ENCODE measurements at regions not wholly inside any gene's neighbourhood (a gene's known extent, or its start where the extent isn't known, plus 50 kb on each side); places are given as distances from the start of the nearest gene placed in this dataset.

DNA sequence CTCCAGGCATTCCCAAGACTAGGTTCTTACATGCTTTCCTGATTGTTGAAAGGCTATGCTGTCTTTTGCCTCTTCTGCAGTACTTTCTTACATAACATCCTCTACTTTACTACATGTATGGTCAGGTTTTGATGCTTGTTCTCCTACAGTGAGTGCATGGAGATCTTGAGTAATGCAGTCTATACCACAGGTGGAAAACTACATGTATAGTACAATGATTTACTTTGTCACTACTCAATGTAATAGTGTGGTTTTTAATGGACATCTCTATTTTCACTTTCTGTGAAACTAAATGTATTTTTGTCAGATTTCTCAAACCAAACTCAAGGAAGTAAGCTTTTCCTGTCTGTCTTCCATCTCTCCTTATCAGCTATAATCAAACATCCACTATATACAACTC lies 657.0 kb downstream of the TUSC7 start:
- Mint-ChIP-seq H3K4me3 (ENCODE audit: unreplicated experiment) (no peak overlapping the region), H3K27ac (ENCODE audit: unreplicated experiment) (no peak overlapping the region), H3K27me3 (ENCODE audit: low read depth, unreplicated experiment) (peaks cover 3% of the 10 kb centered on the region), H3K4me1 (ENCODE audit: low read depth, unreplicated experiment) (no peaks in the 10 kb centered on the region), H3K36me3 (ENCODE audit: low read depth, unreplicated experiment) (no peaks in the 10 kb centered on the region), H3K9me3 (ENCODE audit: unreplicated experiment) (peaks cover 10% of the 10 kb centered on the region)
- Histone ChIP-seq H3K4me3 (ENCODE audit: insufficient read depth, low read depth, low read length) (no peak overlapping the region), H3K36me3 (ENCODE audit: insufficient read depth, low read length) (no peaks in the 10 kb centered on the region), H3K79me2 (ENCODE audit: insufficient read depth, low read length) (no peaks in the 10 kb centered on the region), H3K9ac (ENCODE audit: low read length) (no peak overlapping the region), H4K20me1 (ENCODE audit: insufficient read depth, low read length) (no peaks in the 10 kb centered on the region), H3K4me1 (ENCODE audit: insufficient read depth, low read length) (no peaks in the 10 kb centered on the region), H3K27ac (ENCODE audit: low read depth, low read length) (no peak overlapping the region), H3K27me3 (ENCODE audit: insufficient read depth, low read length) (no peaks in the 10 kb centered on the region), H3K4me2 (ENCODE audit: low read length) (no peak overlapping the region), H3K9me3 (ENCODE audit: insufficient read depth, low read depth, low read length) (no peaks in the 10 kb centered on the region), H2AFZ (ENCODE audit: low read depth, low read length) (no peak overlapping the region)
- FAIRE-seq (no peak), DNase-seq (ENCODE audit: low read depth) (no peak)
- TF ChIP-seq EZH2 (IDR thresholded peaks at IDR 0.05; ENCODE audit: insufficient read depth, low read length), result no peak
- TF ChIP-seq, protein P1, sequence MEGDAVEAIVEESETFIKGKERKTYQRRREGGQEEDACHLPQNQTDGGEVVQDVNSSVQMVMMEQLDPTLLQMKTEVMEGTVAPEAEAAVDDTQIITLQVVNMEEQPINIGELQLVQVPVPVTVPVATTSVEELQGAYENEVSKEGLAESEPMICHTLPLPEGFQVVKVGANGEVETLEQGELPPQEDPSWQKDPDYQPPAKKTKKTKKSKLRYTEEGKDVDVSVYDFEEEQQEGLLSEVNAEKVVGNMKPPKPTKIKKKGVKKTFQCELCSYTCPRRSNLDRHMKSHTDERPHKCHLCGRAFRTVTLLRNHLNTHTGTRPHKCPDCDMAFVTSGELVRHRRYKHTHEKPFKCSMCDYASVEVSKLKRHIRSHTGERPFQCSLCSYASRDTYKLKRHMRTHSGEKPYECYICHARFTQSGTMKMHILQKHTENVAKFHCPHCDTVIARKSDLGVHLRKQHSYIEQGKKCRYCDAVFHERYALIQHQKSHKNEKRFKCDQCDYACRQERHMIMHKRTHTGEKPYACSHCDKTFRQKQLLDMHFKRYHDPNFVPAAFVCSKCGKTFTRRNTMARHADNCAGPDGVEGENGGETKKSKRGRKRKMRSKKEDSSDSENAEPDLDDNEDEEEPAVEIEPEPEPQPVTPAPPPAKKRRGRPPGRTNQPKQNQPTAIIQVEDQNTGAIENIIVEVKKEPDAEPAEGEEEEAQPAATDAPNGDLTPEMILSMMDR (IDR thresholded peaks at IDR 0.05; ENCODE audit: insufficient read depth, low read depth, low read length), result no peak

DNA sequence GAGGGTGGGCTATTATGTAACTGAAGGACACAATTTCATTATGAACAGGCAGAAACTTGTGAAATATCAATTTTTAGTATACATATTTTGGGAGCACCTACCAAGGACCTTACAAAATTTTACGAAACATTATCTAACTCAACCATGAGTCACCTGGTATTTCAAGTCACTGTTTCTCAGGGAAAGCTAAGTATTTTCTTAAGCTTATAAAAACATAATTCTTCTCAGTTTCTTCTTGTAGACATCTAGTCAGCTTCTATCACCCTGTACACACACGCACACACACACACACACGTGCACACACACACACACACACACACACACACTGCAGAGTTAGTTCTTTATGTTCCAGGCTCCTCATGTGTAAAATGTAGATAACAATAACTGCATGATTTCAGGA lies 658.3 kb downstream of the TUSC7 start:
- no peak overlapping the region for H3K4me2 ChIP-seq (ENCODE audit: low read length)
- H3K27me3 Mint-ChIP-seq (ENCODE audit: low read depth, unreplicated experiment), result peaks cover 3% of the 10 kb centered on the region
- peaks cover 10% of the 10 kb centered on the region for H3K9me3 Mint-ChIP-seq (ENCODE audit: unreplicated experiment)
- no peaks in the 10 kb centered on the region for H3K4me1 Mint-ChIP-seq (ENCODE audit: low read depth, unreplicated experiment)
- no peak overlapping the region for H3K4me3 Mint-ChIP-seq (ENCODE audit: unreplicated experiment)
- no peak overlapping the region for H2AFZ ChIP-seq (ENCODE audit: low read depth, low read length)
- H3K27me3 ChIP-seq (ENCODE audit: insufficient read depth, low read length), result no peaks in the 10 kb centered on the region
- H3K27ac Mint-ChIP-seq (ENCODE audit: unreplicated experiment), result no peak overlapping the region
- H3K36me3 ChIP-seq (ENCODE audit: insufficient read depth, low read length), result no peaks in the 10 kb centered on the region
- H3K79me2 ChIP-seq (ENCODE audit: insufficient read depth, low read length), result no peaks in the 10 kb centered on the region
- no peaks in the 10 kb centered on the region for H3K36me3 Mint-ChIP-seq (ENCODE audit: low read depth, unreplicated experiment)
- DNase-seq (ENCODE audit: low read depth) (no peak), FAIRE-seq (no peak)
- TF ChIP-seq, protein P1 (IDR thresholded peaks at IDR 0.05; ENCODE audit: insufficient read depth, low read depth, low read length), result no peak
- TF ChIP-seq EZH2 (IDR thresholded peaks at IDR 0.05; ENCODE audit: insufficient read depth, low read length), result no peak
- H3K9me3 ChIP-seq (ENCODE audit: insufficient read depth, low read depth, low read length), result no peaks in the 10 kb centered on the region
- H3K27ac ChIP-seq (ENCODE audit: low read depth, low read length), result no peak overlapping the region
- no peak overlapping the region for H3K4me3 ChIP-seq (ENCODE audit: insufficient read depth, low read depth, low read length)
- no peak overlapping the region for H3K9ac ChIP-seq (ENCODE audit: low read length)
- H4K20me1 ChIP-seq (ENCODE audit: insufficient read depth, low read length), result no peaks in the 10 kb centered on the region
- H3K4me1 ChIP-seq (ENCODE audit: insufficient read depth, low read length), result no peaks in the 10 kb centered on the region

GRCh38 chr3:117380631-117381030 lies 671.1 kb downstream of the TUSC7 start:
- TF ChIP-seq, protein P1 (IDR thresholded peaks at IDR 0.05; ENCODE audit: insufficient read depth, low read depth, low read length), result no peak
- TF ChIP-seq EZH2 (IDR thresholded peaks at IDR 0.05; ENCODE audit: insufficient read depth, low read length), result no peak
- no peak overlapping the region for H2AFZ ChIP-seq (ENCODE audit: low read depth, low read length)
- H3K27ac Mint-ChIP-seq (ENCODE audit: unreplicated experiment), result no peak overlapping the region
- no peaks in the 10 kb centered on the region for H4K20me1 ChIP-seq (ENCODE audit: insufficient read depth, low read length)
- no peak overlapping the region for H3K4me2 ChIP-seq (ENCODE audit: low read length)
- H3K27ac ChIP-seq (ENCODE audit: low read depth, low read length), result no peak overlapping the region
- no peaks in the 10 kb centered on the region for H3K4me1 ChIP-seq (ENCODE audit: insufficient read depth, low read length)
- no peaks in the 10 kb centered on the region for H3K36me3 Mint-ChIP-seq (ENCODE audit: low read depth, unreplicated experiment)
- H3K27me3 Mint-ChIP-seq (ENCODE audit: low read depth, unreplicated experiment), result peaks cover 2% of the 10 kb centered on the region
- H3K9ac ChIP-seq (ENCODE audit: low read length), result no peak overlapping the region
- H3K79me2 ChIP-seq (ENCODE audit: insufficient read depth, low read length), result no peaks in the 10 kb centered on the region
- H3K4me3 Mint-ChIP-seq (ENCODE audit: unreplicated experiment), result no peak overlapping the region
- H3K9me3 Mint-ChIP-seq (ENCODE audit: unreplicated experiment), result no peaks in the 10 kb centered on the region
- no peaks in the 10 kb centered on the region for H3K36me3 ChIP-seq (ENCODE audit: insufficient read depth, low read length)
- peaks cover 3% of the 10 kb centered on the region for H3K4me1 Mint-ChIP-seq (ENCODE audit: low read depth, unreplicated experiment)
- H3K9me3 ChIP-seq (ENCODE audit: insufficient read depth, low read depth, low read length), result no peaks in the 10 kb centered on the region
- no peaks in the 10 kb centered on the region for H3K27me3 ChIP-seq (ENCODE audit: insufficient read depth, low read length)
- no peak for FAIRE-seq
- DNase-seq (ENCODE audit: low read depth), result no peak
- H3K4me3 ChIP-seq (ENCODE audit: insufficient read depth, low read depth, low read length), result no peak overlapping the region

All from astrocyte (in vitro differentiated cells and primary cell).